HuH-7 (cell line): ENCODE measurements at regions not wholly inside any gene's neighbourhood (a gene's known extent, or its start where the extent isn't known, plus 50 kb on each side); places are given as distances from the start of the nearest gene placed in this dataset.
A peak's percentile ranks its signal among the peaks of the same experiment; 100 is the strongest.
"Not testable (repeated sequence)": the region's sequence is repeated elsewhere in the genome, so short reads cannot be mapped to it uniquely, and the experiment has no call there.

ENCODE experiments used
- DNase-seq: peaks from one replicate; pipeline ENCODE4 v3.0.0; 2011; ENCODE audit warnings: low spot score

DNA sequence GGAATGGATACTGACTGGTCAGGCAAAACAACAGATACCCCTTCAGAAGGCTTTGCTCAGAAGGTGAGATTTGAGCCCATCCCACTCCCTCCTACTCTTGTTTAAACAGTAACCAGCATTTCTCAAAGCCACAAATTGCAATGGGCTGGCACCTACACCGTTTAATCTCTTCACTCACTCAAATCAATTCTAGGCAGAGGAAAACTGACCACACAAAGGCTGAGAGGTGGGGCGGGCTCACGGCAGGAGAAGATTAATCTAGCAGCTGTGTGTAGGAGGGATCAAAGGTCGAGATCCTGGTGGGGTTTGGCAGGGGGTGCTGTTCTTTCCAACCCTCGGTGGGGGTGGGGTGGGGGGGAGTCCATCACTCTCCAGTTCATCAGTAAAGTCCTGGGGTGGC, 622.4 kb downstream of the BCOR start:
- DNase-seq, result peak; percentile 15

DNA sequence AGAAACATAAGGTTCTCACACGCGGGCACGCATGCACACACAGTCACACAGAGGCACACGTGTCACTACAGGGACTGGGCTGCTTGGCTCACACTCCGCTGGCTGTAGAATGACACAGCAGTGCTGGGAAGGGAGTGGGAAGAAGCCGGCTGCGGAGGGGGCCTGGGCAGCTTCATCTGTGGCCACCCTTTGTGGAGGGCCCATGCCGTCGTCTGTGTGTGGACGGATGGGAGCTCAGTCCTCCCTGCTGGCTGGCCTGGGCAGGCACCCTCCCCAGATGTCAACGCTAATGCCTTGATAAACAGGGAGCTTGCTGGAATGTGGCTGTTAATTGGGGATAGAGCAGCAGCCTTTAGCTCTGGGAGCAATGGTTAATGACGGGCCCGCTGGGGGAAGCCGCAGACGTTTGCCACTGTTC, 621.1 kb downstream of the BCOR start:
- no peak for DNase-seq

DNA sequence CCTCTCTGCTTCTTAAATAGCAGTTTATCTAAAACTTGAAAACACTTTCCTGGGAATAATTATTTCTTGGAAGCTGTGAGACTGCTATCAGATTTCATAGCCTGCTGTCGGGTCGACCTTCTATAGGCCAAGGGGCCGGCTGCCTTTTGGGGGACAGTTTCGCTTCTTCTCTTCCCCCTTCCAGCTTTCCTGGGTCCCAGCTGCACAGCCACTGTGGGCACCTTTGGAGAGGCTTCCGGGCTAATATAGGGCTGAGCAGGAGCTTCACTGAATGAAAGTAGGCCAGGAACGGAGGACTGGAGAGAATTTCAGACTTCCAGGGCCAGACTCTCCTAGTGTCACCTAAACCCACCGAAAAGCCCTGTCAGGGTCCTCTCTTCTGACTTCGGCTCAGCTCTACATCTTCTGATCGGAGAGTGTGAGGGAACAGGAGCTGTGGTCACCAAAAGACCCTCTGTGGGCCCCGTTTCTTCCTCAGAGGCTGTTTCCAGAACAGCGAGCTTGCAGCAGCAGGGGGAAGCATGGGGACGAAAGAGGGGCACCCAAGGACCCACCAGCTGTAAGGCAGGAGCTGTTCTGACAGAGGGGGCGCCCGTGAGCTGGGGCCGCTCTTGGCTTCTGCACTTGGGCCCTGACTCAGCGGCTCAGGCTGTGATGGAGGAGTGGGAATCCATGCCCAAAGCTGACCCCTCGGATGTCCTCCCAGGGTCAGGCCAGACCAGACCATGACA, 620.6 kb downstream of the BCOR start:
- no peak for DNase-seq

DNA sequence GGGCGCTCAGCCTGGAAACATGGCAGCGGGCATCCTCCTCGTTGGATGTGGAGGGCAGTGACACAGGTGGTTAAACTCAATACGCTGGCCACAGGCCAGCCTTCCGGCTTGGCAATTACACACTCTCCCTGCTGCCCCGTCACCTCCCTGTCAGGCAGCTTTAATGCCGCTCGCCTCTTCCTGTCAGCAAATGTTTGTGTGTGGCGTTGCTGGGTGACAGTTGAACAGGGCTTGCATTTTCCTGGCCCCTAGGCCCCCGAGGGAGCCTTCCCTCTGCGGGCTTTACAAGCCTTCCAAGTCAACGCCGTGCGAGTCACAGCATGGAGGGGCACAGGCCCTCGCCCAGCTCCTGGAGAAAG, 620.0 kb downstream of the BCOR start:
- no peak for DNase-seq

DNA sequence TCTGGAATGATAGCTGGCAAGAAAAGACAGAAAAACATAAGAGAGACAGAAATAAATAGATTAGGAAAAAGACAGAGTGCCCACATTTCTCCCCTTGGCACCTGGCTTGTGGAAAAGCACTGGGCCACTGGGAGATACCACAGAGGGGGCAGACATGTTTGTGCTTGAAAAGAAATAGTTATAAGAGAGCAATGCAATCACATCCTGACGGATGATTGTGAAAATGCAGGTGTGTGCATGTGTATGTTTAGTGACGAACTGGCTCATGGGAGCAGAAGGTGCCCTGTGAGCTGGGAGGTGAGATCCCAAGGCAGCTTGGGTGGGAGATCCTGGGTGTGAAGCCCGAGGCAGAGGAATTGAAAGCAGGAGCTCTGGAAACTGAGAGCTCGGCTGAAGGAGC, 617.9 kb downstream of the BCOR start:
- no peak for DNase-seq

DNA sequence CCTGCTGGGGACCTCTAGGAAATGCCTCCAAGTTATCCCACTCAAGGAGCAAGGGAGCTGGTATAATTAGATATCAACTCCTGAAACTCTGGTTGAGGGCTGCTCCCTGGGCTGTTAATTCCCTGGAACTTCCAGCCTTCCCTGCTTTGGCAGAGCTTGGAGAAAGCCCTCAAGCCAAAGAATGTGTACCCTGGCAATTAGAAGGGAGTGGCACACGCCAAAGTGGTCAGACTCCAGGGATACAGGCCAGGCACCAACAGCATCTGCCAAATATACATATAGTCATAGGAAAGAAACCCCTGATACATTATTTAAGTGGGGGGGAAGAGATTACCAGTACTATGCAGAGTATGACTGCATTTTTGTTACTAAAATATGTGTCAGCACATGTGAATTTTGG, 616.8 kb downstream of the BCOR start:
- no peak for DNase-seq

DNA sequence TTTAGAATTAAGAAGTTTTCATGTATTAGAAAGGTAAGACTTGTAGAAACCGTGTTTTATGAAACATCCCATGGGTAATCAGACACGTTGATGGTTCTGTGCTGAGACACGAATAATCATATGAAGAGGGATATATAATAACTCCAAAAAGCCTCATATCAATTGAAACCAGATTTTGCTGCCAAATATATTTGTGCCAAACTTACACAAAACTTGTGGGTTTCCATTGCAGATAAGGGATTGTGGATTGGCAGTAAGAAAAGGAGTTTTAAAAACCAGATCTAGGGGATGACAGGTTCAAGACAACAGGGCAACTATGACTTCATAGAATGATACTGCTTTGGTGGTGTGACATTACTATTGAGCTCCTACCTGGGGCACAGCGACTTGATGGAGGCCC, 616.1 kb downstream of the BCOR start:
- DNase-seq, result no peak

DNA sequence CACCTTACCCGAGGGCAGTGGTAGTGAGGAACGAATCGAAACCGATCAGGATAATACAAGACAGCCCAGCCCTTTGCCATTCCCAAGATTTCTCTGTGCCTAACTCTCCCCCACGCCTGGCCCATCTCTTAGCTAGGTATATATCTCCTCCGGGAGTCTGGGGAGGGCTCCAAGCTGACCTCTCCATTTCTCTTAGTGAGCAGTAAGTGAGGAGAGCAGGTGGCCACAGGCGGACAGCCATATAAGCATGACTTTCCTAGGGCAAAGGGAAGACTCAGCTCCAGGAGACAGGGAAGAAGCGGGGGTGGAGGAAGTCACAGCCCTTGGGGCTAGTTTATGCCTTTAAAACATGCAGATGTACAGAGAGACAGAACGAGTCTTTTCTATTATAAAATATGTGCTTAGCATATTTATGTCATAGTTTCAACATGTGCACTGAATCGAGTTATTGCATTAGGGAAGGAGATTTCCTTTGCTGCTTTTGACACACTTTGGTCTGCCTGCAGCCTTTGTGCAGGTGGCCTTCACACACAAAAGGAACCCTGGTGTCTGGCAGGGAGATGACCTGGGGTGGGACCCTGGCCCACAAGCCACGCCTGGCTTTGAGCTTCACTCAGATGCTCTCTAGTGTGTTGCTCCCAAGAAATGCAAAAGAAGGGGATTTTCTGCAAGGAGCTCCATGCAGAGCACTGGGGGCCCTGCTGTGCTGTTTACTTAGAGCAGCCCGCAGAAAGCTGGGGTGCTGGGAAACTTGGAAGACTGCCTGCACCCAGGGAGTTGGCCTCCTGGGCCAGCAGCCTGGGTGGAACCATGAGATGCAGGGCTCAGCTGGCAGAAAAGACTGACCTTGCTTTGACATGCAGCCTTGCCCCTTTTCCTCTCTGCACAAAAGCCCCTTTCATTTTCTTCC, 613.3 kb downstream of the BCOR start:
- DNase-seq, result no peak

DNA sequence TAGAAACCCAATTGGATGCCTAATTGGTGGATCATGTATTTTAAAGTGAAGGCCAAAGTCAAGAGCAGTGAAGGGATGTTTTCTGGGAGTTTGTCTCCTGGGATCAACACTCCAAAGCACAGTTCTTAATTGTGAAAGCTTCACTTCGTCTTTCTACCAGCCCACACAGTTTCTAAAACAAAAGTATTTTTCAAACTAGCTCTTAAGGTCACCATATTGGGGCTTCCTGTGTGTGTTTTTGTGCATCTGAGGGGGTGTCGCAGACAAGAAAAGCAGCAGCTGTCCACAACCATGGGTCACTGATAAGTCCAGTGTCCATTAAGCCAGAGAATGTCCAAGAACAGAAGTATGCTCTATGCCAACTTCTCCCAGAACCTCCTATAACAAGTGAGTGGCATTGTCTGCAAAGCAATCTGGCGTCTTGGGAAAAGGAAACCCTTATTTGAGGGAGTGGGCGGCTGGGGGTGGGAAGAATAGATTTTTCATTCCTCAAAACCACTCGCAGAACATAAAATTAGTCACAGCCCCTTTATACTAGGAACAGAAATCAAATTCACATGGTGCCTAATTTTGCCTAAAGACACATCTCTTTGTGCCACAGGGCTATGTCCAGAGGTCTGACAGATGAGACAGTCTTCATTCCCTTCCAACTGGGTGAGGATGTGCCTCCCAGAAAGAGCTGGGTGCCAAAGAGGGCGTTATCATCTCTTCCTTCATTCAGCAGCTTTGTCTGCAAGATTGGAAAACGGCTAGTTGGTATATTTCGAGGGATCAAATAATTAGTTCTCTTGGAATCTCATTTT, 610.4 kb downstream of the BCOR start:
- no peak for DNase-seq

DNA sequence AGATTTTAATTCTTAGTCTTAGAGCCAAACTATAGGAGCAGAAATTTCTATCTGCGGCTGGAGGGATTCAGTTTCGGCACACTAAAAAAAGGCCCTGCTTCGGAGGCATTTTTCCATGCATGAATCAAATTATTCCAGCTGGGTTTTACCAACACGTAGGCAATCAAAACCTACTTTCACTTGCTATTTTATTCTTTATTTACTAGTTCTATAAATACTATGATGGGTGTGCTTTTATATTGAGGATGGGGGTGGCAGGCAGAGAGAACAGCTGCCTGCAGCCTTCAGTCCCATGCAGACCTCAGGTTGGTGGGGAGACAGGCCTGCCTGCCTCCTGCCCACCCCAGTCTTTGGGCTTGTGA, 609.8 kb downstream of the BCOR start:
- no peak for DNase-seq

DNA sequence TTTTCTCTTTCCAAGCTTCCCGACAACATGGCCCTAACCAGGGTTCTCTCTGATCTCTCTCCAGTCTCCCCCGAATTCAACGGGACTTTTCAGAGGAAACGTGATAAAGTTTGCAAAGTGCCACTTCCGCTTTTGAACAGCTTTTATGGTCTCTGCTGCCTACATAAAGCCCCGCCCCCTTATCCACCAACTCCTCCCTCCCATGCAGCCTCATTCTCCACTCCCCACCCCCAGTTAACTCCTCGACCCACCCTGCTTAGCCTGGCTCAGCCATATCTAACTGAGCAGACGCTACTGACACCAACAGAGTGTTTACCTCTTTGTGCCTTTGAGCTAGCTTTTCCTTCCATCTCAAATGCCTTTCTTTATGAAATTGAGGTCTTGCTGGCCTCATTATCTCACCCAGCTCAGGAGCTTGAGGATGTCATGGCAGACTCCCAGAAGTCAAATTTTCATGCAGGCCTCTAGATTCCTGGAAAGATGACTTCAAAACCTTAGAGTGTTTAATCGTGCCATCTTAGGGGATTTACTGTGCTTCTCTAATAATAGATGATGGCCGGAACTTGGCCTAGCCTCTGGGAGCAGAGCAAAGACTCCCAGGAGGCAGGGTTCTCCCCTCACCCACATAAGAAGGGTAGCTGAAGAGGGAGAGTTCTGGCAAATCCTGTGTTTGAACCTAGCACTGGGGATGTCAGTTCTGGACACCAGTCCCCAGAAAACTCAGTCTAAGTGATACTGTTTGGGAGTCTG, 606.0 kb downstream of the BCOR start:
- no peak for DNase-seq

DNA sequence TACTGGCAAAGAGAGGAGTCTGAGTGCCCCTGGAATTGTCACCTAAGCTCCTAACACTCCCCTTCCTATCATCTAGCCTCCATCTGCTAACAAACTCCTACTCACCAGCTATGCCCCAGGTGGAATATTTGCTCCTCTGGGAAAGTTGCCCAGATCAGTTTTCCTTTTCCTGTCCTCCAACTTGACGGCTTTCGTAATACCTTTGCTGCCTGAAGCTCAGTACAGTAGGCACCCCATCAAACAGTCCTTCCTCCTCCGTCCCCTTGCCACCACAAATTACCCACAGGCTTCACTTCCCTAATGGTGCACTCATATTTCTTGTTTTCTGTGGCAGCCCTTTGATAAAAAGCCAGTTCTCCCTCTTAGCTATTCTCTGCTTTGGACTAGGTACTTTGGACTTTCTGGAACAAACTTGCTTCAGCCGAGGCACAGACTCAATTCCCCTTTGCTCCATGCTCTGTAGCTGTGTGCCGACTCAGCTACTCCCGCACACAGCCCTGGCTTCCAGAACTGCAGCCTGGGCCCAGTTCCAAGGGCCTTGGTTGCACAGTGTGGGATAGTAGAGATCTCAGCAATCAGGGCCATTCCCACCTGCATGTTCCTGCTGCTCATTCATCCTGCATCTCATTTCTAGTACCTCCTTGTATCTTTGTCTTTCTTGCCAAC, 605.1 kb downstream of the BCOR start:
- DNase-seq, result no peak

DNA sequence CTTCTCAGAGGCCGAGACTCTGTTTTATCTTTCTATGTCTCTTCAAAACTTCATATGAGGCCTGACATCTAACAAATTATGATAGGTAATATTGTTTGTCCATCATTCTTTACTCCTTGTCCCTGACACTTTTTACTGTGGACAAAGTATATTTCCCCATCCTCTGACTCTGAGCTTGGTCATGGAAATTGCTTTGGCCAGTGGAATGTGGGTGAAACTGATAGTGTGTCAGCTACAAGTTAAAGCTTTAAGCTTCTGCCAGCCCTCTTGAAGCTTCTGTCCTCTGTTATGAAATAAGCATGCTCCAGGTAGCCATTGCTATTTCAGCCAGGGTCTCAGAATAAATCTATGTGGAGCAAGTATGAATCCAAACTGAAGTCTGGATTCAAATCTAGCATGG, 604.6 kb downstream of the BCOR start:
- no peak for DNase-seq

DNA sequence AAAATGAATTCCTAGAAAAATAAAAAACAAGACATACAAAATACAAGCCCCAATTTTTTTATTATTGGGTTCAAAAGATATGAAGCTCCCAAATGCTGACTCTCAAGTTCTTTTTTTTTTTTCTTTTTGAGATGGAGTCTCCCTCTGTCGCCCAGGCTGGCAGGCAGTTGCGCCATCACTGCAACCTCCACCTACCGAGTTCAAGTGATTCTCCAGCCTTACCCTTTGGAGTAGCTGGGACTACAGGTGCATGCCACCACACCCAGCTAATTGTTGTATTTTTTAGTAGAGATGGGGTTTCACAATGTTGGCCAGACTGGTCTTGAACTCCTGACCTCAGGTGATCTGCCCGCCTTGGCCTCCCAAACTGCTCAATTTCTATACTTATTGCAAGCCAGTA, 600.6 kb downstream of the BCOR start:
- not testable (repeated sequence) for DNase-seq

DNA sequence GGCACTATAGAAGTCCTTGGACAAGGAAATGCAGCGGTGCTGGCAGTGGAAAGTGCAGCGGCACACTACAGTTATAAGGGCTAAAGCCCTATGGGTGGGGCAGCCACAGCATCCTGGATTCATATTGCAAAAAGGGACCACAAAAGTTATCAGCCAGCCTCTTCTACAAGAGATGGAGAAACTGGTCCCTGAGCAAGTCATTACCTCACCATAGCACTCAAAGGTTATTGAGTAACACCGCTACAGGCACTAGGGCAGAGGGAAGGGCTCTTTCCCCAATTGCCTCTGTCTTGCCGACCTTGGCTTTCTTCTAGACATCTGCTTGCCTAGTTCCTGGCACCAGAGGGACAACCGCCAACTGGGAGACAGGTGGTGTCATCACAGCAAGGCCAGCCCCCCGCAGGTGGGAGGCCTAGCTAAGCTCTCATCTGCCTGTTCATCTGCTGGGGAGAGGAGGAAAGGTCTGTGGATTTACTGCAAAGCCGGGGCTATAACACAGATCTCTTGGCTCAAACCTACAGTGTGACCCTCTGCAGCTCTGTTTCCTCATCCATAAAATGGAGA, 600.0 kb downstream of the BCOR start:
- DNase-seq, result no peak

DNA sequence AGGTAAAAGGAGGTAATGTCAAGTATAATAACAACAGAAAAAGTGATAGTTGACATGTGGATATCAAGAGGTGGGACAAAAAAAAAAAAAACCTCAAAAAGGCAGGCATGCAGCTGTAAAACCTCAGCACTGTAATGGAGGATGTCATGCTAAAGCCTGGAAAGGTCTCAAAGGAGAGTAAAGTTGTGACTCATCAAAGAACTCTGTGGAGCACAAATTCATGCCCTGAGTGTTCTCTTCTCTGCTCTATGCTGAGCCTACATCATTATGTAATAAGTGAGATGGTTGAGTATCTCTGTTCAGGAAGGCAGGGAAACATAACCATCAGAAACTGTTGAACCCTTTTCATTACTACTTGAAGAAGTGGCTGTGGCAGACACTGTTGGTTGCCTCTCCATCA, 597.8 kb downstream of the BCOR start:
- DNase-seq, result no peak

DNA sequence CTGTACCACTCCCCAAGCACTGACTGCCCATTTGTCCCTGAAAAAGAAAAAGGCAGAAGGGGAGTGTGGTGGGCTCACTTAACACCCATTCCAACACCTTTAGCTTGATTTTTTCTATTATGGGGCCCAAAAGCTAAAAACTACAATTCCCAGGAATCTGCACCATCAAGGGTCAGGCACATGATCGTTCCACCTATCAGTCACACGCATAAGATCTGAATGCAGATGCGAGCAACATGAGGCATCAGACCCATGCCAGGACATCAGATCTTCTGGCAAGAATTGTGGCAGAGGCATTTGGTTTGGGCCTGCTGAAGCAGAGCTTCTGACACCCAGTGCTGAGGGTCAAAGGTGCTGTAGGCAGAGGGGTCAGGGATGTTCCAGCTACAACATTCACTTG, 595.9 kb downstream of the BCOR start:
- no peak for DNase-seq

DNA sequence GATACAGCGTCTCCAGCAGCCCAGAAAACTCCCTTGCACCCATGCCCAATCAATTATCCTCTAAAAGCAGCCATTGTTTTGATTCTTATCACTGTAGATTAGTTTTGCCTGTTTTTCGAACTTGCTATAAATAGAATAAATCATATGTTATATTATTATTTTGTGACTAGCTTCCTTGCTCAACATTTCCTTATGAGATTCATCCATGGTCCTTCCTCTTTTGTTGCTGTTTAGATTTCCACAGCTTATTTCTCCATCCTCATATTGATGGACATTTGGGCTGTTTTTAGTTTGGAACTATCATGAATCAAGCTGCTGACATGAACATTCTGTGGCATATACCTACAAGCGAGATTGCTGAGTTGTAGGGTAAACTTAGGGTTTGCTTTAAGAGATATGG, 595.3 kb downstream of the BCOR start:
- no peak for DNase-seq

DNA sequence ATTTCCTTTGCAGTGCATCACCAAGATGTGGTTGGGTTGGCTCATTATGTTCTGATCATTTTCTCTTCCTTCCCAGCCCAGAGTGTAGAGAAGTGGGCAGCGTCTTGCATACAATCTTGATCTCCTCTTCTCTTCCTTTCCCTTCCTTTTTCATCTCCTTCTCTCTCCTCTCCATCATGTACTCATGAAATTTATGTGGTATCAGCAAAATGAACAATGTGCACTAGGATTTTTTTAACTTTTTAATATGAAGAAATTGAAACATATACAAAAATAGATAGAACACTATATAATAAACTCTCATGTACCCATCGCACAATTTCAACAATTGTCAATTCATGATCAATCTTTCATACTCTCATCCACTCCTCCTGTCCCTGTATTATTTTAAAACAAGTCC, 593.5 kb downstream of the BCOR start:
- no peak for DNase-seq

DNA sequence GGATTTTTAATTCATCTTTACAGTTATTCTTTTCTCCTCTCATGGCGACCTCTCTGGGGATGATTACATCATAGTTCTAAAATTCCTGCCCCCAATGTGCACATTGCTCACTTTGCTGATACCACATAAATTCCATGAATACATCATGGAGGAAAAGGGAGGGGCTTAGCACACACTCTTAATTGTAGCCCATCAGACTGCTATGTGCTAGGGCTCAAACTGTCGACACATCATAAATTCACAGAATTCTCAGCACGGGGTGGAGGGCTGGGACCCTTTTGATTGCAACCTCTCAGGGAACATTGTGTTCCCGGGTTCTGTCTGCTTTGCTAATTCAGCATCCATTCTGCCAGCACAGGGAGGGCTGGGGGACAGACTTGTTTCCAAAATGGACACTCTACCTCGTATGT, 592.9 kb downstream of the BCOR start:
- no peak for DNase-seq

DNA sequence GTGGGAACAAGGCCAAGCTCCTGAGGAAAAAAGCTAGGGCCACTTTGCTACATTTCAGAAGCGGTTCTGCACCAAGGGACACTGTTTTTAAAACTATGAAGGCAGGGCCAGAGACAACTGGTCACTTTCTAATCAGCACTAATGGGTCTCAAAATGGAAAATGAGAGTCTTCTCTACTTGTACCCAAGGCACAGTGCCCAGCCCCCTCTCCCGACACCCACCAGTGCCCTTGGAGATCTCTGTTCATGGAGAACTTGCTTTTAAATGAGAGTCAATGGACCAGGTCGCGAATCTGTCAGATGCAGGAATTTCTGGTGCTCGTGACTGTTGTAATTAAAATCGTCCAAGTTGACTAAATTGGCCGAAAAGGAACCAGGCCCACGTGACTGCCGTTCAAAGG, 591.6 kb downstream of the BCOR start:
- no peak for DNase-seq
